ENCODE measurements at regions not wholly inside any gene's neighbourhood (a gene's known extent, or its start where the extent isn't known, plus 50 kb on each side); places are given as distances from the start of the nearest gene placed in this dataset.

- no TSS peak for BruUV-seq (replicated peaks)
- DNase-seq (ENCODE audit: low read depth, low spot score) (no peak), ATAC-seq (no peak)
- Histone ChIP-seq H3K4me3 (ENCODE audit: low read depth in 2 of 2, low read length in 2 of 2) (no peak overlapping the region), H3K27ac (ENCODE audit: low read length) (no peak overlapping the region), H3K9me3 (ENCODE audit: control insufficient read depth, insufficient read depth, low read depth, low read length) (no peaks in the 10 kb centered on the region), H3K36me3 (ENCODE audit: control insufficient read depth, insufficient read depth, low read length) (no peaks in the 10 kb centered on the region), H3K4me1 (ENCODE audit: control insufficient read depth, insufficient read depth, low read length) (no peaks in the 10 kb centered on the region), H3K27me3 (ENCODE audit: control insufficient read depth, insufficient read depth, low read length) (no peaks in the 10 kb centered on the region)
- POLR2A ChIA-PET: no interaction called here
- in situ Hi-C loops (cut with HindIII; ENCODE audit: low pct_unique_long_range_greater_than_20kb, low sequenced_read_pairs) (no loop called here), intact Hi-C loops (cut with micrococcal nuclease; ENCODE audit: unreplicated experiment) (no loop called here)
- no peak for TF ChIP-seq TCF7L2 (IDR thresholded peaks at IDR 0.05; ENCODE audit: low read depth, low read length)
- TF ChIP-seq POLR2AphosphoS5 (IDR thresholded peaks at IDR 0.05; ENCODE audit: low read depth, low read length): no peak
- TF ChIP-seq REST (IDR thresholded peaks at IDR 0.05; ENCODE audit: insufficient read depth in 1 of 2, low read depth in 2 of 2, low read length in 1 of 2): no peak
- no peak for TF ChIP-seq CTCF (IDR thresholded peaks at IDR 0.05)
- no peak for TF ChIP-seq SIN3A (IDR thresholded peaks at IDR 0.05; ENCODE audit: borderline replicate concordance, insufficient read depth, low read depth, low read length)
- CTCF ChIA-PET: no interaction called here
Measured at GRCh38 chr22:47301820-47302475, 539.5 kb downstream of the TBC1D22A start.

- H3K27me3 ChIP-seq (ENCODE audit: control insufficient read depth, insufficient read depth, low read length): no peaks in the 10 kb centered on the region
- CTCF ChIA-PET: no interaction called here
- intact Hi-C loops (cut with micrococcal nuclease; ENCODE audit: unreplicated experiment): no loop called here
- no peak for TF ChIP-seq REST (IDR thresholded peaks at IDR 0.05; ENCODE audit: insufficient read depth in 1 of 2, low read depth in 2 of 2, low read length in 1 of 2)
- TF ChIP-seq TCF7L2 (IDR thresholded peaks at IDR 0.05; ENCODE audit: low read depth, low read length): no peak
- TF ChIP-seq CTCF (IDR thresholded peaks at IDR 0.05): no peak
- TF ChIP-seq SIN3A (IDR thresholded peaks at IDR 0.05; ENCODE audit: borderline replicate concordance, insufficient read depth, low read depth, low read length): no peak
- no peak for TF ChIP-seq POLR2AphosphoS5 (IDR thresholded peaks at IDR 0.05; ENCODE audit: low read depth, low read length)
- no peaks in the 10 kb centered on the region for H3K9me3 ChIP-seq (ENCODE audit: control insufficient read depth, insufficient read depth, low read depth, low read length)
- no peak overlapping the region for H3K4me3 ChIP-seq (ENCODE audit: low read depth in 2 of 2, low read length in 2 of 2)
- in situ Hi-C loops (cut with HindIII; ENCODE audit: low pct_unique_long_range_greater_than_20kb, low sequenced_read_pairs): no loop called here
- H3K4me1 ChIP-seq (ENCODE audit: control insufficient read depth, insufficient read depth, low read length): no peaks in the 10 kb centered on the region
- POLR2A ChIA-PET: no interaction called here
- BruUV-seq (replicated peaks): no TSS peak
- no peaks in the 10 kb centered on the region for H3K36me3 ChIP-seq (ENCODE audit: control insufficient read depth, insufficient read depth, low read length)
- ATAC-seq (no peak), DNase-seq (ENCODE audit: low read depth, low spot score) (no peak)
- no peak overlapping the region for H3K27ac ChIP-seq (ENCODE audit: low read length)
Measured at GRCh38 chr22:47300698-47301405, 538.4 kb downstream of the TBC1D22A start.

Measured in Panc1 (cell line).